ENCODE measurements at regions not wholly inside any gene's neighbourhood (a gene's known extent, or its start where the extent isn't known, plus 50 kb on each side); places are given as distances from the start of the nearest gene placed in this dataset.

DNA sequence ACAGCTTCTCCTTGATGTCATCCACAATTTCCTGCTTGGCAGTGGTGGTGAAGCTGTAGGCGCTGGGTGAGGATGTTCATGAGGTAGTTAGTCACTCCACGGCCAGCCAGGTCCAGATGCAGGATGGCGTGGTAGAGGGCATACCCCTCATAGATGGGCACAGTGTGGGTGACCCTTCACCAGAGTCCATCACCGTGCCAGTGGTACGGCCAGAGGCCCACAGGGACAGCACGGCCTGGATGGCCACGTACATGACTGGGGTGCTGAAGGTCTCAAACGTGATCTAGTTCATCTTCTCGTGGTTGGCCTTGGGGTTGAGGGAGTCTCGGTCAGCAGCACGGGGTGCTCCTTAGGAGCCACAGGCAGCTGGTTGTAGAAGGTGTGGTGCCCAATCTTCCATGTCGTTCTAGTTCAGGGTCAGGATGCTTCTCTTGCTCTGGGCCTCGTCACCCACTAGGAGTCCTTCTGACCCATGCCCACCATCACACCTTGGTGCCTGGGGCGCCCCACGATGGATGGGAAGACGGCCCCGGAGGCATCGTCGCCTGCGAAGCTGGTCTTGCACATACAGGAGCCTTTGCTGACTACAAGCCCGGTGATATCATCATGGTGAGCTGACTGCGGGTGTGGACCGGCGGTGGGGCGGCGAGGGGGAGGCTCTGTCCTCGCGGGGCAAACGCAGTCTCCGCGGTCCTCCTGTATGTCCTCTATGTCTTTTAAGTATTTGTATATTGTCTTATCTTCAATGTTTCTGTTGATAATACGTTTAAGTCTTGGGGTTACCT is 1119.0 kb downstream of the NAALADL2 start:
- Histone ChIP-seq H3K36me3 (replicated peaks; ENCODE audit: insufficient read depth, low read depth) (no peaks in the 10 kb centered on the region), H3K4me1 (ENCODE audit: insufficient read depth) (no peaks in the 10 kb centered on the region), H3K27me3 (no peaks in the 10 kb centered on the region), H2AFZ (no peak overlapping the region), H4K20me1 (ENCODE audit: insufficient read depth, poor library complexity, severe bottlenecking) (no peaks in the 10 kb centered on the region), H3K4me2 (no peak overlapping the region), H3K4me3 (no peak overlapping the region), H3K79me2 (no peaks in the 10 kb centered on the region), H3K9me2 (replicated peaks; ENCODE audit: insufficient read depth) (no peaks in the 10 kb centered on the region), H3K27ac (no peak overlapping the region), H3K9me3 (ENCODE audit: low read depth) (no peaks in the 10 kb centered on the region)
- no peak for DNase-seq (ENCODE audit: low spot score)
- TF ChIP-seq EZH2 (IDR thresholded peaks at IDR 0.05; ENCODE audit: borderline replicate concordance): no peak
- TF ChIP-seq EZH2phosphoT487 (IDR thresholded peaks at IDR 0.05; ENCODE audit: low read depth, severe bottlenecking, unreplicated experiment): no peak
- TF ChIP-seq, protein P1, sequence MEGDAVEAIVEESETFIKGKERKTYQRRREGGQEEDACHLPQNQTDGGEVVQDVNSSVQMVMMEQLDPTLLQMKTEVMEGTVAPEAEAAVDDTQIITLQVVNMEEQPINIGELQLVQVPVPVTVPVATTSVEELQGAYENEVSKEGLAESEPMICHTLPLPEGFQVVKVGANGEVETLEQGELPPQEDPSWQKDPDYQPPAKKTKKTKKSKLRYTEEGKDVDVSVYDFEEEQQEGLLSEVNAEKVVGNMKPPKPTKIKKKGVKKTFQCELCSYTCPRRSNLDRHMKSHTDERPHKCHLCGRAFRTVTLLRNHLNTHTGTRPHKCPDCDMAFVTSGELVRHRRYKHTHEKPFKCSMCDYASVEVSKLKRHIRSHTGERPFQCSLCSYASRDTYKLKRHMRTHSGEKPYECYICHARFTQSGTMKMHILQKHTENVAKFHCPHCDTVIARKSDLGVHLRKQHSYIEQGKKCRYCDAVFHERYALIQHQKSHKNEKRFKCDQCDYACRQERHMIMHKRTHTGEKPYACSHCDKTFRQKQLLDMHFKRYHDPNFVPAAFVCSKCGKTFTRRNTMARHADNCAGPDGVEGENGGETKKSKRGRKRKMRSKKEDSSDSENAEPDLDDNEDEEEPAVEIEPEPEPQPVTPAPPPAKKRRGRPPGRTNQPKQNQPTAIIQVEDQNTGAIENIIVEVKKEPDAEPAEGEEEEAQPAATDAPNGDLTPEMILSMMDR (IDR thresholded peaks at IDR 0.05; ENCODE audit: poor library complexity): no peak
- WGBS (ENCODE audit: low lambda C conversion rate, missing lambda C conversion rate): 98% methylated on average over 32 of the region's 32 CpGs

GRCh38 chr3:175969456-175969855 is 1110.3 kb downstream of the NAALADL2 start:
- no peaks in the 10 kb centered on the region for H4K20me1 ChIP-seq (ENCODE audit: insufficient read depth, poor library complexity, severe bottlenecking)
- H3K9me3 ChIP-seq (ENCODE audit: low read depth): no peaks in the 10 kb centered on the region
- no peak for DNase-seq (ENCODE audit: low spot score)
- H3K4me1 ChIP-seq (ENCODE audit: insufficient read depth): no peaks in the 10 kb centered on the region
- TF ChIP-seq EZH2 (IDR thresholded peaks at IDR 0.05; ENCODE audit: borderline replicate concordance) (no peak), EZH2phosphoT487 (IDR thresholded peaks at IDR 0.05; ENCODE audit: low read depth, severe bottlenecking, unreplicated experiment) (no peak)
- TF ChIP-seq, protein P1 (IDR thresholded peaks at IDR 0.05; ENCODE audit: poor library complexity): no peak
- WGBS (ENCODE audit: low lambda C conversion rate, missing lambda C conversion rate): 84% methylated on average over 3 of the region's 3 CpGs
- H2AFZ ChIP-seq: no peak overlapping the region
- H3K27me3 ChIP-seq: no peaks in the 10 kb centered on the region
- H3K79me2 ChIP-seq: no peaks in the 10 kb centered on the region
- no peak overlapping the region for H3K27ac ChIP-seq
- no peaks in the 10 kb centered on the region for H3K36me3 ChIP-seq (replicated peaks; ENCODE audit: insufficient read depth, low read depth)
- H3K4me2 ChIP-seq: no peak overlapping the region
- no peak overlapping the region for H3K4me3 ChIP-seq
- H3K9me2 ChIP-seq (replicated peaks; ENCODE audit: insufficient read depth): no peaks in the 10 kb centered on the region

- Histone ChIP-seq H4K20me1 (ENCODE audit: insufficient read depth, poor library complexity, severe bottlenecking) (no peaks in the 10 kb centered on the region), H3K36me3 (replicated peaks; ENCODE audit: insufficient read depth, low read depth) (no peaks in the 10 kb centered on the region), H3K4me1 (ENCODE audit: insufficient read depth) (no peaks in the 10 kb centered on the region), H3K27ac (no peak overlapping the region), H2AFZ (no peak overlapping the region), H3K9me2 (replicated peaks; ENCODE audit: insufficient read depth) (no peaks in the 10 kb centered on the region), H3K9me3 (ENCODE audit: low read depth) (no peaks in the 10 kb centered on the region), H3K79me2 (no peaks in the 10 kb centered on the region), H3K4me2 (no peak overlapping the region), H3K4me3 (no peak overlapping the region), H3K27me3 (no peaks in the 10 kb centered on the region)
- whole genome bisulfite sequencing (ENCODE audit: low lambda C conversion rate, missing lambda C conversion rate): 60% methylated on average over 1 of the region's 1 CpG
- no peak for DNase-seq (ENCODE audit: low spot score)
- TF ChIP-seq, protein P1 (IDR thresholded peaks at IDR 0.05; ENCODE audit: poor library complexity): no peak
- TF ChIP-seq EZH2 (IDR thresholded peaks at IDR 0.05; ENCODE audit: borderline replicate concordance) (no peak), EZH2phosphoT487 (IDR thresholded peaks at IDR 0.05; ENCODE audit: low read depth, severe bottlenecking, unreplicated experiment) (no peak)
These were observed 1105.9 kb downstream of the NAALADL2 start for GRCh38 chr3:175965036-175965435.

Measured in hepatocyte (in vitro differentiated cells).